Mesenchymal stem cell (in vitro differentiated cells and primary cell): ENCODE measurements at regions not wholly inside any gene's neighbourhood (a gene's known extent, or its start where the extent isn't known, plus 50 kb on each side); places are given as distances from the start of the nearest gene placed in this dataset.

Experiments
- DNase-seq: peaks from one replicate; pipeline ENCODE4 v3.0.0-alpha.2; 2013
- H2AFZ ChIP-seq: one replicate; pipeline ENCODE4 v1.6.1; 2013; ENCODE audit warnings: low read depth, mild to moderate bottlenecking, control low read depth, inconsistent platforms, low read length, moderate library complexity
- H2AK5ac ChIP-seq: 2 replicates; pipeline ENCODE4 v1.6.1; 2013; ENCODE audit warnings: low read length, moderate library complexity, mild to moderate bottlenecking, inconsistent platforms; ENCODE audit not compliant: severe bottlenecking
- H2BK120ac ChIP-seq: one replicate; pipeline ENCODE4 v1.6.1; 2013; ENCODE audit warnings: low read depth, mild to moderate bottlenecking, inconsistent platforms, low read length, moderate library complexity
- H2BK12ac ChIP-seq, 2 experiments: one replicate each; pipeline ENCODE4 v1.6.1; 2013; ENCODE audit warnings: inconsistent platforms in 2 of 2, low read length in 2 of 2, mild to moderate bottlenecking in 2 of 2, moderate library complexity in 2 of 2, control low read depth in 1 of 2
- H2BK15ac ChIP-seq: one replicate; pipeline ENCODE4 v1.6.1; 2013; ENCODE audit warnings: mild to moderate bottlenecking, low read depth, inconsistent platforms; ENCODE audit not compliant: poor library complexity, severe bottlenecking
- H2BK5ac ChIP-seq: 2 replicates; pipeline ENCODE4 v1.6.1; 2013; ENCODE audit warnings: low read depth, mild to moderate bottlenecking, low read length, control low read depth, inconsistent platforms; ENCODE audit not compliant: poor library complexity, severe bottlenecking
- H3K14ac ChIP-seq, 2 experiments: one replicate each; pipeline ENCODE4 v1.6.1; 2013; ENCODE audit warnings: inconsistent platforms in 2 of 2, low read length in 2 of 2, control low read depth in 1 of 2, mild to moderate bottlenecking in 1 of 2, moderate library complexity in 1 of 2
- H3K18ac ChIP-seq, 2 experiments: one replicate each; pipeline ENCODE4 v1.6.1; 2013; ENCODE audit warnings: inconsistent platforms in 2 of 2, low read length in 2 of 2, control low read depth in 1 of 2, low read depth in 1 of 2, mild to moderate bottlenecking in 1 of 2
- H3K23ac ChIP-seq, 2 experiments: one replicate each; pipeline ENCODE4 v1.6.1; 2013; ENCODE audit warnings: inconsistent platforms in 2 of 2, low read length in 2 of 2, mild to moderate bottlenecking in 2 of 2, moderate library complexity in 2 of 2, control low read depth in 1 of 2
- H3K27ac ChIP-seq: 2 replicates; pipeline ENCODE4 v1.5.1; 2013; ENCODE audit warnings: mild to moderate bottlenecking, moderate library complexity, low read length, control low read depth, inconsistent platforms; ENCODE audit not compliant: poor library complexity, severe bottlenecking
- H3K27me3 ChIP-seq, 2 experiments: 2 replicates each; pipeline versions ENCODE4 v1.6.1 to v1.7.0; 2013; ENCODE audit warnings: low read length in 2 of 2, mild to moderate bottlenecking in 2 of 2, moderate library complexity in 2 of 2, control low read depth in 1 of 2, inconsistent platforms in 1 of 2; ENCODE audit not compliant: control insufficient read depth in 1 of 2, insufficient read depth in 1 of 2
- H3K36me3 ChIP-seq, 2 experiments: 2 replicates each; pipeline versions ENCODE4 v1.6.1 to v1.7.0; 2013; ENCODE audit warnings: low read length in 2 of 2, control low read depth in 1 of 2, inconsistent platforms in 1 of 2, low read depth in 1 of 2, mild to moderate bottlenecking in 1 of 2; ENCODE audit not compliant: insufficient read depth in 2 of 2, control insufficient read depth in 1 of 2
- H3K4ac ChIP-seq, 2 experiments: one replicate each; pipeline ENCODE4 v1.6.1; 2013; ENCODE audit warnings: inconsistent platforms in 2 of 2, low read length in 2 of 2, mild to moderate bottlenecking in 2 of 2, moderate library complexity in 2 of 2, control low read depth in 1 of 2, low read depth in 1 of 2
- H3K4me1 ChIP-seq: 2 replicates; pipeline ENCODE4 v1.6.1; 2013; ENCODE audit warnings: low read depth, low read length, control low read depth; ENCODE audit not compliant: control insufficient read depth, insufficient read depth
- H3K4me2 ChIP-seq: 2 replicates; pipeline ENCODE4 v1.6.1; 2013; ENCODE audit warnings: low read length, mild to moderate bottlenecking, inconsistent platforms; ENCODE audit not compliant: poor library complexity, severe bottlenecking
- H3K4me3 ChIP-seq, 2 experiments: 2 replicates each; pipeline versions ENCODE4 v1.5.1 to v1.7.0; 2013; ENCODE audit warnings: low read length in 2 of 2, mild to moderate bottlenecking in 2 of 2, control low read depth in 1 of 2, low read depth in 1 of 2; ENCODE audit not compliant: insufficient read depth in 1 of 2
- H3K79me1 ChIP-seq: replicated peaks from 2 replicates; pipeline ENCODE4 v1.6.1; 2013; ENCODE audit warnings: mild to moderate bottlenecking, control low read depth, low read length, inconsistent platforms; ENCODE audit not compliant: poor library complexity, severe bottlenecking
- H3K9ac ChIP-seq: 2 replicates; pipeline ENCODE4 v1.7.0; 2013; ENCODE audit warnings: mild to moderate bottlenecking, low read length, moderate library complexity
- H3K9me3 ChIP-seq: 2 replicates; pipeline ENCODE4 v1.7.0; 2013; ENCODE audit warnings: mild to moderate bottlenecking, low read length; ENCODE audit not compliant: control insufficient read depth
- H4K8ac ChIP-seq: one replicate; pipeline ENCODE4 v1.6.1; 2013; ENCODE audit warnings: inconsistent platforms, mild to moderate bottlenecking, low read length, moderate library complexity
- H4K91ac ChIP-seq: one replicate; pipeline ENCODE4 v1.6.1; 2013; ENCODE audit warnings: mild to moderate bottlenecking, low read length, inconsistent platforms
- WGBS: methylation state at CpG from one replicate; pipeline ENCODE4 v1.1.7; 2013; ENCODE audit warnings: mixed read lengths; 5-methylcytosine and 5-hydroxymethylcytosine counted together

DNA sequence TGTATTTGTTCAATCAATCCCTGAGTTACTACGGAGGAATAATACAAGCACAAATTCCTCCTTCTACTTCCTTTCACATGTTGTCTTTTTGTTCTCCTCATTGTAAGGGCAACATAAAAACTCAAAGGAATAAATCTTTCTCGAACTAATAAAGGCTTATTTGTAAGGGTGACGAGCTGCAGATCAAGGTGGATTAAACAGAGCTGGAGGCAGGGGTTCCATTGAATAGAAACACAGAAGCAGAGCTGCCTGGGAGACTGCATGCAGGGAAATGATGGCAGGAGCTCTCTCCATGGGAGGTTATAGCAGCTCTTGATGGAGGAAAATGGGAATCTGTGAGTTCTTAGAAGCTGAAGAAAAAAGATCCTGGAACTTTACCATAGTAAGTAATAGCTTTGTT is 160.2 kb downstream of the CYYR1 start:
- 89% methylated on average over 3 of the region's 3 CpGs for WGBS
- H3K9me3 ChIP-seq: no peaks in the 10 kb centered on the region
- H4K91ac ChIP-seq: no peak overlapping the region
- no peak overlapping the region for H3K9ac ChIP-seq
- H3K27me3 ChIP-seq: no peaks in the 10 kb centered on the region
- no peaks in the 10 kb centered on the region for H3K4me1 ChIP-seq
- H3K27ac ChIP-seq: no peak overlapping the region
- H2BK5ac ChIP-seq: no peak overlapping the region
- H3K14ac ChIP-seq: no peak overlapping the region
- H2AK5ac ChIP-seq: no peak overlapping the region
- no peak for DNase-seq
- H3K36me3 ChIP-seq: no peaks in the 10 kb centered on the region
- H3K4ac ChIP-seq: no peak overlapping the region
- no peak overlapping the region for H3K4me2 ChIP-seq
- H3K4me3 ChIP-seq: no peak overlapping the region
- H3K18ac ChIP-seq: no peak overlapping the region
- H2BK120ac ChIP-seq: no peak overlapping the region
- H2BK15ac ChIP-seq: no peak overlapping the region
- no peak overlapping the region for H4K8ac ChIP-seq
- H3K79me1 ChIP-seq: no peaks in the 10 kb centered on the region
- H2AFZ ChIP-seq: no peak overlapping the region
- no peak overlapping the region for H2BK12ac ChIP-seq
- H3K23ac ChIP-seq: no peak overlapping the region

DNA sequence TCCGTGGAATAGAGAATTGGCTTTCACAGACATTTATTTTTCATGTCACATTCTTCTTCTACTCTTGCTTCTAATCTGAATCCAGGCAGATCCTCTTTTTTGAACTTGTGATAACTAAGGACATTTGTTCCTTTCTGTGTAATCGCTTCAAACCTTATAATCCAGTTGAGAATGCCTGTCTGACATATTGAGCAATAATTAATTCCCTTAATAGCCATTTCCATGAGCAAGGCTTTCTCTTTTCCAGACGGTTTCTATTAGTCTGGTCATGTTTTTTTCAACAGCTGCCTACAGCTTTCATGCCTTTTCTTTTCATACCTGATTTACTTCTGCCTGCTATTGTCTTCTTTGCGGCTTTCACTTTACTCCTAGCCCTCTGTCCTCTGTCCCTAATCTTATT is 163.4 kb downstream of the CYYR1 start:
- Histone ChIP-seq H2BK120ac (no peak overlapping the region), H3K4me3 (peak overlapping the region in 1 of 2 experiments; percentile 52), H3K4me2 (no peak overlapping the region), H3K79me1 (no peaks in the 10 kb centered on the region), H2AFZ (no peak overlapping the region), H3K9ac (peak overlapping the region; percentile 54), H3K14ac (no peak overlapping the region), H3K18ac (no peak overlapping the region), H4K91ac (no peak overlapping the region), H3K27ac (no peak overlapping the region), H2AK5ac (no peak overlapping the region), H3K36me3 (no peaks in the 10 kb centered on the region), H4K8ac (no peak overlapping the region), H3K4ac (no peak overlapping the region), H3K27me3 (no peaks in the 10 kb centered on the region), H3K9me3 (no peaks in the 10 kb centered on the region), H3K4me1 (peaks cover 7% of the 10 kb centered on the region), H3K23ac (no peak overlapping the region), H2BK5ac (no peak overlapping the region), H2BK12ac (no peak overlapping the region), H2BK15ac (no peak overlapping the region)
- DNase-seq: no peak
- WGBS: 88% methylated on average over 4 of the region's 4 CpGs

DNA sequence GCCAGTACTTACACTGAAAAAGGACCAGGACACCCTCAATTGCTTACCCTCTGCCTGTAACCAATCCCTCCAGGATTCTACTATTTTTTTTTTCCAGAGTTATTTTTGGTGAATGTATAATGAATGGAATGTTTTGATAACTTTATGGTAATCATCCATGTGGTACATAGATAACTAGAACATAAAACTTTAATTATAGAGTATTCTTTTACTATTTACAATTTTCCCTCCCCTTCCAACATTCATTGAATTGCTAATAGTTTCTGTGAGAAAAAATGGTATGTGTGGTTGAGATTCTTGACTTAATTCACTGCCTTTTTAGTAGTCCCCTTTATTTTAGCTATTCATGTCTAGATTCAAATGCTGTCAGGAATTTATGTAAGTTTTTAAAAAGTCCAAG is 164.6 kb downstream of the CYYR1 start:
- no peak overlapping the region for H2AK5ac ChIP-seq
- no peak for DNase-seq
- H3K27me3 ChIP-seq: no peaks in the 10 kb centered on the region
- no peaks in the 10 kb centered on the region for H3K9me3 ChIP-seq
- no peak overlapping the region for H2BK120ac ChIP-seq
- no peak overlapping the region for H3K4me2 ChIP-seq
- peaks cover 10% of the 10 kb centered on the region for H3K4me1 ChIP-seq
- no peak overlapping the region for H3K9ac ChIP-seq
- H2BK12ac ChIP-seq: no peak overlapping the region
- H3K18ac ChIP-seq: no peak overlapping the region
- H3K4me3 ChIP-seq: no peak overlapping the region
- no peak overlapping the region for H2AFZ ChIP-seq
- no peaks in the 10 kb centered on the region for H3K79me1 ChIP-seq
- H2BK15ac ChIP-seq: no peak overlapping the region
- H3K4ac ChIP-seq: no peak overlapping the region
- no peak overlapping the region for H3K23ac ChIP-seq
- H4K91ac ChIP-seq: no peak overlapping the region
- no peak overlapping the region for H2BK5ac ChIP-seq
- no peaks in the 10 kb centered on the region for H3K36me3 ChIP-seq
- H3K14ac ChIP-seq: no peak overlapping the region
- no peak overlapping the region for H4K8ac ChIP-seq
- no peak overlapping the region for H3K27ac ChIP-seq

DNA sequence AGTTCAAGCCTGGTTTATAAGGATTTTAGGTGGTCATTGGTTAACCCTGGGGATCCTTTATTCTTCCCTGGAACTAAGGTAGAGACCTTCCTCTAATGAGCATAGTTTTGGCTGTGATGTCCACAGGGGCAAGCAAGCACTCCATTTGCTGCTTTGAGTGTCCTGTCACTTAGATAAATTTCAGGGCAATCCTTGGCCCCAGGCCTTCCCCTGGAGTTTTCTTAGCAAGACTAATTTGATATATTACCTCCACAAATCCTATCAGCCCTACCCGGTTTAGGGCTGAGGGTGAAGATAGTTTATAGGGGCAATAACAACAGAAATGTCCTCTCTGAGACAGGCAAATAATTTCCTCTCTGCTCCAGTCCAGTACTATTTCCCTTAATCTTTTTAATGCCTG is 166.6 kb downstream of the CYYR1 start:
- Histone ChIP-seq H3K27me3 (no peaks in the 10 kb centered on the region), H2AFZ (no peak overlapping the region), H3K4ac (no peak overlapping the region), H4K8ac (no peak overlapping the region), H3K9me3 (no peaks in the 10 kb centered on the region), H2AK5ac (peak overlapping the region; percentile 27), H4K91ac (no peak overlapping the region), H3K4me3 (peak overlapping the region in 1 of 2 experiments; percentile 41), H3K27ac (no peak overlapping the region), H2BK5ac (no peak overlapping the region), H3K79me1 (no peaks in the 10 kb centered on the region), H2BK12ac (no peak overlapping the region), H3K4me1 (peaks cover 10% of the 10 kb centered on the region), H2BK15ac (no peak overlapping the region), H3K23ac (no peak overlapping the region), H3K14ac (no peak overlapping the region), H2BK120ac (no peak overlapping the region), H3K18ac (no peak overlapping the region), H3K4me2 (no peak overlapping the region), H3K36me3 (no peaks in the 10 kb centered on the region), H3K9ac (peak overlapping the region; percentile 7)
- DNase-seq: peak; percentile 2
- 0% methylated on average over 1 of the region's 1 CpG for WGBS
